Thyroid gland (tissue), 4 donors: ENCODE measurements at regions not wholly inside any gene's neighbourhood (a gene's known extent, or its start where the extent isn't known, plus 50 kb on each side); places are given as distances from the start of the nearest gene placed in this dataset.

Experiments used
- DNase-seq, 2 donors: peaks; one replicate each; pipeline ENCODE4 v3.0.0-alpha.2; 2019
- H3K27ac ChIP-seq, 3 donors: fragments of 200-600 bp; sonication (generic); 1 replicate in 2 of 3; 2 replicates in 1 of 3; pipeline ENCODE4 v1.5.1; 2016 to 2019; ENCODE audit warnings: mild to moderate bottlenecking in 1 of 3, moderate library complexity in 1 of 3
- H3K27me3 ChIP-seq: fragments of 200-600 bp; sonication (generic); one replicate; pipeline ENCODE4 v1.5.1; 2019
- H3K36me3 ChIP-seq, 2 donors: fragments of 200-600 bp; sonication (generic); one replicate each; pipeline ENCODE4 v1.5.1; 2016 to 2019
- H3K4me1 ChIP-seq, 2 donors: fragments of 200-600 bp; sonication (generic); one replicate each; pipeline ENCODE4 v1.5.1; 2017 to 2019
- H3K4me3 ChIP-seq, 3 donors: fragments of 200-600 bp; sonication (generic); replicated peaks in 1 of 3; 1 replicate in 2 of 3; 2 replicates in 1 of 3; pipeline ENCODE4 v1.5.1; 2016; ENCODE audit warnings: mild to moderate bottlenecking in 1 of 3
- H3K9me3 ChIP-seq: fragments of 200-600 bp; sonication (generic); one replicate; pipeline ENCODE4 v1.5.1; 2017
- CTCF ChIP-seq, 6 experiments: fragments of 200-600 bp in 3 of 6; fragments of 450-650 bp in 3 of 6; sonication (generic) in 3 of 6; IDR thresholded peaks; one replicate each; pipeline ENCODE4 v1.5.1; 2016 to 2019; ENCODE audit warnings: antibody characterized with exemption in 6 of 6, mild to moderate bottlenecking in 2 of 6, inconsistent platforms in 1 of 6, moderate library complexity in 1 of 6
- POLR2A ChIP-seq, 2 donors: fragments of 450-650 bp; IDR thresholded peaks; one replicate each; pipeline ENCODE4 v1.6.1; 2017; ENCODE audit warnings: antibody characterized with exemption in 2 of 2, mild to moderate bottlenecking in 2 of 2, moderate library complexity in 1 of 2
- WGBS, 2 donors: methylation state at CpG; one replicate each; pipeline ENCODE4 v1.1.5; 2017; 5-methylcytosine and 5-hydroxymethylcytosine counted together
- intact Hi-C: fragments of 100-400 bp; cut with DNase I; formaldehyde crosslinking; loops from one replicate; pipeline ENCODE4 v1.15.1; 2023

GRCh38 chr1:157230500-157230899 is 92.3 kb upstream of the ETV3 start:
- Histone ChIP-seq H3K9me3 (no peaks in the 10 kb centered on the region), H3K4me1 (no peaks in the 10 kb centered on the region), H3K27ac (no peak overlapping the region), H3K4me3 (no peak overlapping the region), H3K36me3 (no peaks in the 10 kb centered on the region), H3K27me3 (no peaks in the 10 kb centered on the region)
- intact Hi-C loops = no loop called here
- DNase-seq = no peak
- whole genome bisulfite sequencing, 2 donors = 92 to 96% methylated on average over 4 of the region's 4 CpGs
- TF ChIP-seq POLR2A (IDR thresholded peaks at IDR 0.05) = no peak
- no peak for TF ChIP-seq CTCF (IDR thresholded peaks at IDR 0.05)

- intact Hi-C loops = no loop called here
- no peak for DNase-seq
- Histone ChIP-seq H3K4me1 (no peaks in the 10 kb centered on the region), H3K36me3 (no peaks in the 10 kb centered on the region), H3K27me3 (no peaks in the 10 kb centered on the region), H3K4me3 (no peak overlapping the region), H3K9me3 (no peaks in the 10 kb centered on the region), H3K27ac (no peak overlapping the region)
- WGBS, 2 donors = 79 to 81% methylated on average over 5 of the region's 5 CpGs
- TF ChIP-seq CTCF (IDR thresholded peaks at IDR 0.05) = no peak
- no peak for TF ChIP-seq POLR2A (IDR thresholded peaks at IDR 0.05)
Observed at GRCh38 chr1:157227700-157228099, 89.5 kb upstream of the ETV3 start.

- H3K4me1 ChIP-seq = no peaks in the 10 kb centered on the region
- H3K27me3 ChIP-seq = no peaks in the 10 kb centered on the region
- no peaks in the 10 kb centered on the region for H3K36me3 ChIP-seq
- no peak for TF ChIP-seq POLR2A (IDR thresholded peaks at IDR 0.05)
- TF ChIP-seq CTCF (IDR thresholded peaks at IDR 0.05) = no peak
- H3K27ac ChIP-seq = no peak overlapping the region
- no peak overlapping the region for H3K4me3 ChIP-seq
- intact Hi-C loops = no loop called here
- no peak for DNase-seq
- WGBS, 2 donors = 71 to 72% methylated on average over 4 of the region's 4 CpGs
- H3K9me3 ChIP-seq = no peaks in the 10 kb centered on the region
Observed at GRCh38 chr1:157226739-157227138, 88.5 kb upstream of the ETV3 start.

GRCh38 chr1:157219600-157219999 is 81.4 kb upstream of the ETV3 start:
- no peak for DNase-seq
- Histone ChIP-seq H3K4me3 (no peak overlapping the region), H3K27me3 (no peaks in the 10 kb centered on the region), H3K27ac (no peak overlapping the region), H3K36me3 (no peaks in the 10 kb centered on the region), H3K4me1 (no peaks in the 10 kb centered on the region), H3K9me3 (no peaks in the 10 kb centered on the region)
- no peak for TF ChIP-seq POLR2A (IDR thresholded peaks at IDR 0.05)
- TF ChIP-seq CTCF (IDR thresholded peaks at IDR 0.05) = no peak
- intact Hi-C loops = no loop called here
- WGBS, 2 donors = 60 to 76% methylated on average over 2 of the region's 2 CpGs

- 93 to 97% methylated on average over 2 to 4 of the region's 4 CpGs for WGBS, 2 donors
- intact Hi-C loops = no loop called here
- Histone ChIP-seq H3K36me3 (no peaks in the 10 kb centered on the region), H3K27me3 (no peaks in the 10 kb centered on the region), H3K4me3 (no peak overlapping the region), H3K9me3 (no peaks in the 10 kb centered on the region), H3K27ac (no peak overlapping the region), H3K4me1 (no peaks in the 10 kb centered on the region)
- no peak for TF ChIP-seq POLR2A (IDR thresholded peaks at IDR 0.05)
- no peak for TF ChIP-seq CTCF (IDR thresholded peaks at IDR 0.05)
- DNase-seq = no peak
Observed at GRCh38 chr1:157219182-157219581, 81.0 kb upstream of the ETV3 start.
